ENCODE measurements at regions not wholly inside any gene's neighbourhood (a gene's known extent, or its start where the extent isn't known, plus 50 kb on each side); places are given as distances from the start of the nearest gene placed in this dataset.

DNA sequence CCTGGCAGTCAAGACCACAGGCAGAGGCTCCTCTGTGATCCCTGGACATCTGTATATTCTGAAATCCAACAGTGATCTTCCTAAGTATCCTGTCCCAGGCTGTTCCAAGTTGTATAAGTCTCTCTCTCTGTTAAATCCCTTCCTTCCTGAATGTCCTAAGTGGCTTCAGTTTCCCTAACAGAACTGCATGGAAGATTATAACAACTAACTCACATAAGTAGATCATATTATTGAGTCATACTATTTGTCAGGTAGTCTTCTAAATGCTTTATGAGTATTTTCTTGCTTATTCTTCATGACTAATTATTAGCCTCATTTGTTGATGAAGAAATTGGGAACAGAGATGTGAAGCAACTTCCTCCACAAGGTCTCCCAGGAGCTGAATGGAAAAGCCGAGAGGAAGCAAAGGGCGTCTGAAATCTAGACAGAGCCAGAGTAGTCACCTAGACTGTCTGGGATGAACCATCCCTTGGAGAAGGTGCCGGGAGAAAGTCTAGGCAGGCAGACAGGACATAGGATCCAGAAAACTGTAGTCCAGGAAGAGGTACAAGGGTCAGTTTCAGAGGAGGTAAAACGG lies 93.2 kb upstream of the FAT3 start:
- in situ Hi-C loops (cut with HindIII; ENCODE audit: low pct_unique_long_range_greater_than_20kb, low sequenced_read_pairs) (no loop called here), intact Hi-C loops (cut with micrococcal nuclease; ENCODE audit: unreplicated experiment) (no loop called here)
- H3K27me3 ChIP-seq (ENCODE audit: control insufficient read depth, insufficient read depth, low read length) = no peaks in the 10 kb centered on the region
- no peak overlapping the region for H3K27ac ChIP-seq (ENCODE audit: low read length)
- ATAC-seq = no peak
- no peaks in the 10 kb centered on the region for H3K9me3 ChIP-seq (ENCODE audit: control insufficient read depth, insufficient read depth, low read depth, low read length)
- DNase-seq (ENCODE audit: low read depth, low spot score) = no peak
- H3K4me1 ChIP-seq (ENCODE audit: control insufficient read depth, insufficient read depth, low read length) = no peaks in the 10 kb centered on the region
- TF ChIP-seq SIN3A (IDR thresholded peaks at IDR 0.05; ENCODE audit: borderline replicate concordance, insufficient read depth, low read depth, low read length) = no peak
- TF ChIP-seq, protein P1, sequence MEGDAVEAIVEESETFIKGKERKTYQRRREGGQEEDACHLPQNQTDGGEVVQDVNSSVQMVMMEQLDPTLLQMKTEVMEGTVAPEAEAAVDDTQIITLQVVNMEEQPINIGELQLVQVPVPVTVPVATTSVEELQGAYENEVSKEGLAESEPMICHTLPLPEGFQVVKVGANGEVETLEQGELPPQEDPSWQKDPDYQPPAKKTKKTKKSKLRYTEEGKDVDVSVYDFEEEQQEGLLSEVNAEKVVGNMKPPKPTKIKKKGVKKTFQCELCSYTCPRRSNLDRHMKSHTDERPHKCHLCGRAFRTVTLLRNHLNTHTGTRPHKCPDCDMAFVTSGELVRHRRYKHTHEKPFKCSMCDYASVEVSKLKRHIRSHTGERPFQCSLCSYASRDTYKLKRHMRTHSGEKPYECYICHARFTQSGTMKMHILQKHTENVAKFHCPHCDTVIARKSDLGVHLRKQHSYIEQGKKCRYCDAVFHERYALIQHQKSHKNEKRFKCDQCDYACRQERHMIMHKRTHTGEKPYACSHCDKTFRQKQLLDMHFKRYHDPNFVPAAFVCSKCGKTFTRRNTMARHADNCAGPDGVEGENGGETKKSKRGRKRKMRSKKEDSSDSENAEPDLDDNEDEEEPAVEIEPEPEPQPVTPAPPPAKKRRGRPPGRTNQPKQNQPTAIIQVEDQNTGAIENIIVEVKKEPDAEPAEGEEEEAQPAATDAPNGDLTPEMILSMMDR (IDR thresholded peaks at IDR 0.05) = no peak
- no peaks in the 10 kb centered on the region for H3K36me3 ChIP-seq (ENCODE audit: control insufficient read depth, insufficient read depth, low read length)
- no peak overlapping the region for H3K4me3 ChIP-seq (ENCODE audit: low read depth in 2 of 2, low read length in 2 of 2)
- no TSS peak for BruUV-seq (replicated peaks)
- CTCF ChIA-PET = no interaction called here
- POLR2A ChIA-PET = no interaction called here

DNA sequence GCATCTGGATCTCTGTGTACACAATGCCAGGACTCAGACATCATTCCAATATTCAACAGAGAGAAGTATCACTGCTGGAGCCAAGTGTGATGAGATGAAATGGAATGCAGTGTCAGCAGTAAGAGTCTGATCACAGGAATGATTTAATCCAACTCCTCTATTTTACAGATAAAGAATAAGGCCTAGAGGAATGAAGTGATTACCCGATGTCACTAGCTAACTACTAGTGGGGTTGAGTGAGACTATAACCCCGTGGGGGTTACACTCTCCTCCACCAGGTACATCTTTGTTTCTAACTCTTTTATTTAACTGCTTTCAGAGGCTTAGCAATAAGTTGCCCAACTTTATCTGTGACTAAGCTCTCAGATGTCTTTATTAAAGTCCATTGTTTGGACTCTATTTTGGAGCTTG lies 94.2 kb upstream of the FAT3 start:
- no peak overlapping the region for H3K27ac ChIP-seq (ENCODE audit: low read length)
- TF ChIP-seq POLR2AphosphoS5 (IDR thresholded peaks at IDR 0.05; ENCODE audit: low read depth, low read length) = no peak
- TF ChIP-seq, protein P1 (IDR thresholded peaks at IDR 0.05) = no peak
- TF ChIP-seq TCF7L2 (IDR thresholded peaks at IDR 0.05; ENCODE audit: low read depth, low read length) = no peak
- TF ChIP-seq, protein P2, sequence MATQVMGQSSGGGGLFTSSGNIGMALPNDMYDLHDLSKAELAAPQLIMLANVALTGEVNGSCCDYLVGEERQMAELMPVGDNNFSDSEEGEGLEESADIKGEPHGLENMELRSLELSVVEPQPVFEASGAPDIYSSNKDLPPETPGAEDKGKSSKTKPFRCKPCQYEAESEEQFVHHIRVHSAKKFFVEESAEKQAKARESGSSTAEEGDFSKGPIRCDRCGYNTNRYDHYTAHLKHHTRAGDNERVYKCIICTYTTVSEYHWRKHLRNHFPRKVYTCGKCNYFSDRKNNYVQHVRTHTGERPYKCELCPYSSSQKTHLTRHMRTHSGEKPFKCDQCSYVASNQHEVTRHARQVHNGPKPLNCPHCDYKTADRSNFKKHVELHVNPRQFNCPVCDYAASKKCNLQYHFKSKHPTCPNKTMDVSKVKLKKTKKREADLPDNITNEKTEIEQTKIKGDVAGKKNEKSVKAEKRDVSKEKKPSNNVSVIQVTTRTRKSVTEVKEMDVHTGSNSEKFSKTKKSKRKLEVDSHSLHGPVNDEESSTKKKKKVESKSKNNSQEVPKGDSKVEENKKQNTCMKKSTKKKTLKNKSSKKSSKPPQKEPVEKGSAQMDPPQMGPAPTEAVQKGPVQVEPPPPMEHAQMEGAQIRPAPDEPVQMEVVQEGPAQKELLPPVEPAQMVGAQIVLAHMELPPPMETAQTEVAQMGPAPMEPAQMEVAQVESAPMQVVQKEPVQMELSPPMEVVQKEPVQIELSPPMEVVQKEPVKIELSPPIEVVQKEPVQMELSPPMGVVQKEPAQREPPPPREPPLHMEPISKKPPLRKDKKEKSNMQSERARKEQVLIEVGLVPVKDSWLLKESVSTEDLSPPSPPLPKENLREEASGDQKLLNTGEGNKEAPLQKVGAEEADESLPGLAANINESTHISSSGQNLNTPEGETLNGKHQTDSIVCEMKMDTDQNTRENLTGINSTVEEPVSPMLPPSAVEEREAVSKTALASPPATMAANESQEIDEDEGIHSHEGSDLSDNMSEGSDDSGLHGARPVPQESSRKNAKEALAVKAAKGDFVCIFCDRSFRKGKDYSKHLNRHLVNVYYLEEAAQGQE (IDR thresholded peaks at IDR 0.05; ENCODE audit: insufficient read depth in 1 of 2, low read depth in 2 of 2, low read length in 1 of 2) = no peak
- no peak for TF ChIP-seq SIN3A (IDR thresholded peaks at IDR 0.05; ENCODE audit: borderline replicate concordance, insufficient read depth, low read depth, low read length)
- no peaks in the 10 kb centered on the region for H3K9me3 ChIP-seq (ENCODE audit: control insufficient read depth, insufficient read depth, low read depth, low read length)
- H3K4me1 ChIP-seq (ENCODE audit: control insufficient read depth, insufficient read depth, low read length) = no peaks in the 10 kb centered on the region
- no TSS peak for BruUV-seq (replicated peaks)
- H3K27me3 ChIP-seq (ENCODE audit: control insufficient read depth, insufficient read depth, low read length) = no peaks in the 10 kb centered on the region
- DNase-seq (ENCODE audit: low read depth, low spot score) (no peak), ATAC-seq (no peak)
- ChIA-PET CTCF (no interaction called here), POLR2A (no interaction called here)
- intact Hi-C loops (cut with micrococcal nuclease; ENCODE audit: unreplicated experiment) (no loop called here), in situ Hi-C loops (cut with HindIII; ENCODE audit: low pct_unique_long_range_greater_than_20kb, low sequenced_read_pairs) (no loop called here)
- H3K36me3 ChIP-seq (ENCODE audit: control insufficient read depth, insufficient read depth, low read length) = no peaks in the 10 kb centered on the region
- H3K4me3 ChIP-seq (ENCODE audit: low read depth in 2 of 2, low read length in 2 of 2) = no peak overlapping the region
